ENCODE measurements at regions not wholly inside any gene's neighbourhood (a gene's known extent, or its start where the extent isn't known, plus 50 kb on each side); places are given as distances from the start of the nearest gene placed in this dataset.

DNA sequence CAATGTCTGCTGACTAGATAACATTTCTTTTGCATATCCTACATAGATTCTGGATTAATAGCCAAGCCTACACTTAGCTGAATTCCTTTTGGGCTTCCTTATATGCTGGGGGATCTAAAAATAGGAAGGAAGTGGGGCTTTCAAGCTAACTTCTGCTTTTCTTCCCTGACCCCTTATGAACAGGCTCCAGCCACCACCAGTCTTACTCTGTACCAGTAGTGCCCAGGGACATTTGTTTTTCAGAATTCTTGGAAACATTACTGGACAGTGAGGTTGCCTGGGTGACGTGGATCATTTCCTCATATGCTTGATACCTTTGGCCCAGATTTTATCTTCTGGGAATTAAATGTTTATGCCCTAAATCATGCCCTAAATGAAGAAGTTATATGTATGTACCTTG is 55.9 kb upstream of the SRRM4 start:
- Histone ChIP-seq H3K4me3 (no peak overlapping the region), H3K4me1 (no peaks in the 10 kb centered on the region), H3K27me3 (no peaks in the 10 kb centered on the region), H3K36me3 (no peaks in the 10 kb centered on the region), H3K27ac (no peak overlapping the region), H3K9me3 (no peaks in the 10 kb centered on the region)
- intact Hi-C loops (cut with DNase I), result no loop called here
- FAIRE-seq (no peak), DNase-seq (no peak), ATAC-seq (peak in 1 of 4 donors; percentile 46)
- TF ChIP-seq, protein P1, sequence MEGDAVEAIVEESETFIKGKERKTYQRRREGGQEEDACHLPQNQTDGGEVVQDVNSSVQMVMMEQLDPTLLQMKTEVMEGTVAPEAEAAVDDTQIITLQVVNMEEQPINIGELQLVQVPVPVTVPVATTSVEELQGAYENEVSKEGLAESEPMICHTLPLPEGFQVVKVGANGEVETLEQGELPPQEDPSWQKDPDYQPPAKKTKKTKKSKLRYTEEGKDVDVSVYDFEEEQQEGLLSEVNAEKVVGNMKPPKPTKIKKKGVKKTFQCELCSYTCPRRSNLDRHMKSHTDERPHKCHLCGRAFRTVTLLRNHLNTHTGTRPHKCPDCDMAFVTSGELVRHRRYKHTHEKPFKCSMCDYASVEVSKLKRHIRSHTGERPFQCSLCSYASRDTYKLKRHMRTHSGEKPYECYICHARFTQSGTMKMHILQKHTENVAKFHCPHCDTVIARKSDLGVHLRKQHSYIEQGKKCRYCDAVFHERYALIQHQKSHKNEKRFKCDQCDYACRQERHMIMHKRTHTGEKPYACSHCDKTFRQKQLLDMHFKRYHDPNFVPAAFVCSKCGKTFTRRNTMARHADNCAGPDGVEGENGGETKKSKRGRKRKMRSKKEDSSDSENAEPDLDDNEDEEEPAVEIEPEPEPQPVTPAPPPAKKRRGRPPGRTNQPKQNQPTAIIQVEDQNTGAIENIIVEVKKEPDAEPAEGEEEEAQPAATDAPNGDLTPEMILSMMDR (IDR thresholded peaks at IDR 0.05), result no peak
- 29 to 34% methylated on average over 1 of the region's 1 CpG for WGBS, 2 donors

DNA sequence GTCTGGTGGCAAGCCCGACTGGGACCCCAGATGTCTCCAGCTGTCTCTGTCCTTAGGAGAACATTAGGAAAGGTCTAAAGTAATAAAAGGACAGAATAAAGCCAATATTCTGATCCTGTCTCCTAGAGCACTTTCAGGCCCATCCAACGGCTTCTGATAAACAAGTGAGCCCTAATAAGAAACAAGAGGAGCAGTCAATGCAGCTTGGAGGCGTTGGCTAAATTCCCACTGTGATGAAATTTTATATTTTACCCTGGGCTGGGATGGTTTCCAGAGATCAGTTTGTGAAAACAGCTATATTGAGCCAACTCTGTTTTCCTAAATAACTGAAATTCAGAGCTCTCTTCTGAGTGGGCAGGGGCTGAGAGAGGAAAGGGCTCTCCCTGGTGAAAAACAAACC is 55.5 kb upstream of the SRRM4 start:
- ATAC-seq (no peak), FAIRE-seq (no peak), DNase-seq (no peak)
- intact Hi-C loops (cut with DNase I), result no loop called here
- no peaks in the 10 kb centered on the region for H3K36me3 ChIP-seq
- H3K27me3 ChIP-seq, result no peaks in the 10 kb centered on the region
- TF ChIP-seq, protein P1 (IDR thresholded peaks at IDR 0.05), result no peak
- no peak overlapping the region for H3K4me3 ChIP-seq
- no peaks in the 10 kb centered on the region for H3K4me1 ChIP-seq
- H3K27ac ChIP-seq, result no peak overlapping the region
- no peaks in the 10 kb centered on the region for H3K9me3 ChIP-seq
- 26 to 39% methylated on average over 3 of the region's 3 CpGs for WGBS, 2 donors

Measured in pancreas (tissue), 10 donors.